ENCODE measurements at regions not wholly inside any gene's neighbourhood (a gene's known extent, or its start where the extent isn't known, plus 50 kb on each side); places are given as distances from the start of the nearest gene placed in this dataset.
A peak's percentile ranks its signal among the peaks of the same experiment; 100 is the strongest.

DNA sequence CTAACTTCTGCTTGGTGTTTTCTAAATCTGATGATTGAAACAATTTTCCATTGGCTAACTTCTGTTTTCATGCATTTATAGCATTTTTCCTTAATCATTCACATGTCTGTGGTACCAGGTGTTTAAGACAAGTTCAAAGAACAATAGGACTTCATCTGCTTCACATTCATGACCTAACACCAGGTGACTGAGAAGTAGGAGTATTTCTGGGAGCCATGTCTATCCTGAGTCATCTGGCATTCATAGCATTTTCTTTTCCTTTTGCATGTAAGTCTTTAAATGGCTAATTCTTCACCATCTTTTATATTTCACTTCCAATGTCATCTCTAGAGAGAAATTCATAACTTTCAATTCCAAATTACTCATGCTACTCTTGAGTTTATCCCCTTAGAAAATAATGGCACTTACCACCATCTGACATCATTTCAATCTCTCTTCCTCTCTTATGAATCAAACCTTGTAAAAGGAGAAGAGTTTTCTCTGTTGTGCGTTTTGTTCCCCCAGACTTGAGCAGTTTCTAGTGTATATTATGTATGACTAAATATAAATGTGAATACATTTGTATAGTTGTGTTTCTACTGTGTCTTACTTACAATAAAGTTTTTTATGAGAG is 1196.1 kb upstream of the CDH9 start:
- DNase-seq (ENCODE audit: low read depth in 2 of 2), result no peak

DNA sequence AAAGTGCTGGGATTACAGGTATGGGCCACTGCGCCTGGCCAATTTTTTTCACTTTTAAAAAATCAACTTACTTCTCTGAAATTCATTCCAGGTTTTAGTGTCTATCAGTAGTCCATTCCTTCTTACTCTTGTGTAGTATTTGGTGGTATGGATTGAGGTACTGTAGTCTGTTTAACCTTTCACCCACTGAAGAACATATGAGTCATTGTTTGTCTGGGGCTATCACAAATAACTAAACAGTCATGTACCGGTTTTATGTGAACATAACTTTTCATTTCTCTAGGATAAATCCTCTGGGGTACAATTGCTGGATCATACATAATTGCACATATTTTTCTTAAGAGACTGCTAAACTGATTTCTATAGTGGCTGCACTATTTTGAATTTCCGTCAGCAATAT is 1188.0 kb upstream of the CDH9 start:
- DNase-seq (ENCODE audit: low read depth in 2 of 2), result no peak

DNA sequence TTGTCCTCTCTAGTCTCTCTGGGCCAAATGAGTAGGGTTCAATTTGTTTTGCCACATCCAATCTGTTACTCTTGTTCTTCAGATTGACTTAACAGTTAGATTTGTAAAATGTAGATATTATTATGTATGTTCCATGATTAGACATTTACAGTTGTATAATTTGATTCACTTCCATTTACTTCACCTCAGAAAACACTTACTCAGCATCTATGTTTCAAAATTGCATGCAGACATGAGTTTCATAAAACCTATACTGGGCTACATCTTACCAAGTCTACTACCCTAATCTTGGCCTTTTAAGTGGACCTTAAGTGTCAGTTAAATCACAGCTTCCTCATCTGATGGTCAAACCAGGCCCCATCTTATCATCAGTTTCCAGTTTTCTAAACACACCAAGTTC is 1181.2 kb upstream of the CDH9 start:
- no peak for DNase-seq (ENCODE audit: low read depth in 2 of 2)

DNA sequence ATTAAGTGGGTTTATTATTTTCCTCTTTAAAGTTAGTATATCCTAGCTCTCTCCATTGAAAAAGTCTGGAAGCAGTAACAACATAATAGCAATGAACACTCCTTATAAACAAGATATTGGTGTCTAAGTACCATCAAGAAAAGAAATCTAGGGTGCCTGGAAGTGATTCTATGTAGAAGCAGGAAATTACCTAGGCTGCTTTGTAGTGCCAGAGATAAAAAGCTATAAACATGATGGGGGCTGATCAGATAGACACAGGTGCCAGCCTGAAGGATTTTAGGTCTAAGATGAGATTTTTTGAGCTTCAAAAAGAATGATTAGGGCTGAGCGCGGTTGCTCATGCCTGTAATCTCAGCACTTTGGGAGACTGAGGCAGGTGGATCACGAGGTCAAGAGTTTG is 1179.3 kb upstream of the CDH9 start:
- no peak for DNase-seq (ENCODE audit: low read depth in 2 of 2)

DNA sequence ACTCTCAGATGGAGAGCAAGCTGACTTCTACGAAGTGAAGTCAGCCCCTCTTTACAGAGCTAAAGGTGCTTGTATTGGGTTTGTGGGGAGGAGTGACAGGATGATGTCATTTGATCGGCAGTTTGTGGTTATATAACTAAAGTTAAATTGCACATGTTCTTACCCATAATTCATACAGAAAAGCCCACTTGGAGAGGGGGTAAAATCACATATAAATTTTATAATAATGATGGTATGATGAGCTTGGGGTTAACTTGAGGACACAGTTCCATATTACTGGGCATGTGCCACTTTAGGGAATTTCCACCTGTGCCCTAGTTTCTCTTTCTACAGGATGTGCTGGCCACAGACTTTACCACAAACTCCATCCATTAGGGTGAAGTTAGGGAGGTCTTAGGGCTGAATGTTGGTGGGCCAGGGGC is 1178.6 kb upstream of the CDH9 start:
- no peak for DNase-seq (ENCODE audit: low read depth in 2 of 2)

DNA sequence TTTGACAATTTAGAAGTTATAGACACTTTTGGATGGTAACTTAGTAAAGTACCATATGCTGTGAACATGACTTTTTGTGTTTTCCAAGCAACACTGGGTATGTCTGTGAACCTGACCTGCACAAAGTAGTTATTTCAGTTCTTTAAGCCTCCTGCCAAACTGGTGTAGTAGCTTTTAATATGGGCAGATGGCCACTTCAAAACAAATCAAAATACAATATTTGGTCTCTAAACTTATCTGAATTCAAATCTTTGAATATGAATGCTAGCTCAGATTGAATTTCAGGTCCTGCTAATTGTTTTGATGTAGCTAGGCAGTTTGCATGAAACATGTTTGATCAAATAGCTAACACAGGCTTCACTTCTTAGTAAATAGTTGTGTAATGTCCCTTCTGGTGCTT is 1176.7 kb upstream of the CDH9 start:
- no peak for DNase-seq (ENCODE audit: low read depth in 2 of 2)

DNA sequence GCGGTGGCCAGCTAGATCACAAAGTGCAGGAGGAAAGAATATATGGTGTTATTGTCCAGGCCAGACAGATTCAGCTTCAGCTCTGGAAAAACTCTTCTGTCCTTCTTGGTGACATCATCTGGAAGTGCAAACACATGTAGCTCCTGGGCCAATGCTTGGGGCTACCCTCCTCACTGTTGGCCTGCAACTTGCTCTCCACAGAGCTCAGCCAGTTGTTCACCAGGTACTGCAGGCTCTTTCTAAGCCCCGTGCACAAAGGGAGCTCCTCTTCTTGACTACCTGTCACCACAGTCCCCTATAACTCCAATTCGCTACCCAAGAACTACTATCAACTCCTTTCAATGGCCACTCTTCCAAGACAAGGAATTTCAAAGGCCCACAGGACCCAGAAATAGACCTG is 1175.9 kb upstream of the CDH9 start:
- DNase-seq (ENCODE audit: low read depth in 2 of 2), result no peak

DNA sequence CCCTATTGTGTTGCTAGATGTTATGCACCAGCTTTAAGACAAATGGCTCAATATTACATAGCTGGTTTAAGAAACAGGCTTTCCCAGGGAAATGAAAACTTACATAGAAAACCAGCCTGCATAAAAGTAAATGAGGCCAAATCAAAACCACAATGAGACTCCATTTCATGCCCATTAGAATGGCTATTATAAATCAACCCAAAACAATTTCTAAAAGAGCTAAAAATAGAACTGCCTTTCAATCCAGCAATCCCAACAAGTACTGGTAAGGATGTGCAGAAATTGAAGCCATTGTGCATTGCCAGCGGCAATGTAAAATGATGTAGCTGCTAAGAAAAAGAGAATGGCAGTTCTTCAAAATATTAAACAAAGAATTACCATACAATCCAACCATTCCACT is 1170.0 kb upstream of the CDH9 start:
- DNase-seq (ENCODE audit: low read depth in 2 of 2), result no peak

DNA sequence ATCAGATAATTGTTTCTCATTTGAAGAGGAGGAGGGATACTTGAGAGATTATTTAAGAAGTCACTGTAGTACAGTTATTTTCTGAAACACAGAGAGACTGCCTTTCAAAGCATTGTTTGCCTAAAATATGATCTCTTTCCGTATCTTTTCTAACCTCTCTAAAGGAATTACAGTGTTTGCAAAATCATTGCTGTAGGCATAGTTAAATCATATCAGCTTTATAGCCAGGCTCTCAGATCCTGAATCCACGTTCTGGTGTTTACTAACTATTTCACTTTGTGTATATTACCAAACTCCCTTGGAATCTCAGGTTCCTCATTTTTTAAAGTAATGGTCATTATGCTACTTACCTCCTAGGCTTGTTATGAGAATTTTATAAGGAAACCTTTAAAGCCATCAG is 1151.6 kb upstream of the CDH9 start:
- DNase-seq (ENCODE audit: low read depth in 2 of 2), result no peak

DNA sequence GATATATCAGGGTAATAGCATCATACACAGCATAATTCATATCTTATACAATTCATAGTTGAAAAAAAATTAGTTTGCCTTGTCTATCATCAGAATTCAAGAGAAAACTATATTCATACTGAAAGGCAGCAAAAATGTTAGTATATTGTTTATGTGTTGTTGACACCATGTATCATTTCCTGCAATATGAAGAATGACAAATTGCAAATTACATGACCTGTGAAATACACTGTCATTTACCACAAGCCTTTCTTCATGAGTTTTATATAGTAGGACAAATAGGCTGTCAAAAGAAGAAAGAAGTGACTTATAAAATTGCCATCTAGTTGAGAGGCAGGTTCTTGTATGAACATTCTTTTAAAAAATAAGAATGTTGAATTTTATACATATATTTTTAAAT is 1136.3 kb upstream of the CDH9 start:
- no peak for DNase-seq (ENCODE audit: low read depth in 2 of 2)

DNA sequence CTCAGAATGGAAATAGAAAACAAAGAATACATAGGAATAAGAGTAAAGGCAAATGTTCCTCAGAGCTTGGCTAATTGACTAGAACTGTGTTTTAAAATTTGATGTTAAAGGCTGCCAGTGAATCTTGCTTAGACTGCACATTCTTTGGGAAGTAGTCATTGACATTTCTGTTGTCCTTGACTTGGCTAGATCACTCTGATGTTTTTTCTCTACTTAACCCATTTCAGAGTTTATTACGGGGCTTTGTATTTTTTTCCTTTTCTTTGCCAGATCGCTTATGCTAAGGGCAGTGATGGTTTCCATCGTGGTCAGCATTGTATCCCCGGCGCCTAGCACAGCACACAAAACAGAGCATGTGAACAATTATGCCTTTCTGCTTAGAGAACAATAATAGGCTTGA is 1126.7 kb upstream of the CDH9 start:
- peak in 1 of 2 donors; percentile 81 for DNase-seq (ENCODE audit: low read depth in 2 of 2)

DNA sequence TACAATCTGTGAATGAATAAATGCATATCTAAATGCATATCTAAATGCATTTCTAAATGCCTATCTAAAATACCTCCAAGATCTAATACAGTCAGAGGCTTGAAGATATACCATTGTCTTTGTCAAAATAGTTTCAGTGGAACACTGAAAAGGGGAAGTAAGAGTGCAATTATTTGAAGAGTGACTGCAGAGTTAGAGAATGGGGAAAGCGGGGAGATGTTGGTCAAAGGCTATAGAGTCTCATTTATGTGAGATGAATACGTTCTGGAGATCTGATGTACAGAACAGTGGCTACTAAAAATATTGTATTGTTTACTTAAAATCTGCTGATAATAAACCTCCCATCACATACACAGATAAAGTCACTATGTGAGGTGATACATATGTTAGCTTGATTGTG is 1126.2 kb upstream of the CDH9 start:
- DNase-seq (ENCODE audit: low read depth in 2 of 2), result no peak

DNA sequence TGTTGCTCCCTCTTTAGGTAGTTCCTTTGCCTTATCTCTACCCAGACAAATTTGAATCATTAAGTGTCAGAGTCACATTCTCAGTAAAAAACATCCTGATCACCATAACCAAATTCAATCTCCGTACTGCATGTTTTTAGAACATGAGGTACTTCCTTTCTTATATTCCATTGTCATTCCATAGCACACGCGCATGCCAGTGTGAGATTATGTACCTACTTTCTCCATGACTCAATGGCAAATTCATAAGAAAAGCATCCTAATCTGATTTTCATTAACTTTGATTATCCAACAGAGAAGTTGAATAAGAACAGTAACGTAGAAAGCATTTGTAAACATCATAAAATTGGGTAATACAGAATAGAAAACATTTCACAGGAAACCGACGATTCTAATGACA is 1118.6 kb upstream of the CDH9 start:
- DNase-seq (ENCODE audit: low read depth in 2 of 2), result peak in 1 of 2 donors; percentile 62

DNA sequence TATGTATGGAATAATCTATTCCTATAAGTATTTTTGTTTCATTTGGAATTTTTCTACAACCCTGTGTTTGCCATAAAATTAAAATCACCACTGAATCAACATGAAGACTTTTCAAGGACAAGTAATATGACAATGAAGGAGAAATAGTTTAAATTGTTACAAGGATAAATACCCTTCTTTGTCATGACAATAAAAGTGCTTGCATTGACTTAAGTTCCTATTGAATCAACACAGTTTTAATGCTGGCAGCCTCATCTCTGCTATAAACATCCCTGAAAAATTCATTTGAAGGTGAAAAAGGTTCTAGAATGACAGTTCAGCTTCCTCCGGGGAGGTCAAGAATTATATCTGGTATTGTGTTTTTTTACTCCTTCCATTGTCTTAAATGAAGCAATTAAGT is 1105.1 kb upstream of the CDH9 start:
- DNase-seq (ENCODE audit: low read depth in 2 of 2), result no peak

DNA sequence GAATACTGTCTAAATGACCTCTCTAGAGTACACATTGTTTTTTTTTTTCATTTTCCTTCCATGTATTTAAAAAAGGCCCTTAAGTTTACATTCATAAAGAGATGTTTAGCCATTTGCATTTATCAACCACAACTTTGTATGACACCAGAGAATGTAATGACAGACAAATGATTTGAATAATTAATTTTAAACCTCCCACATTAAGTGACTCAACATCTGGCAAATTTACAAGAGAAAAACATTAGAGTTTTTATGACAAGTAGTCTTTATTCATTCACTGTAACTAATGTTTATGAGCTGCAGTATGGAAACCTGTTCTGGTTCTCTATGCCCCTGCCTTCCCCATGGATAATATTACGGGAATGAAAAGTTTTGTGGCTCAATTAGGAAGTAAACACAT is 1093.8 kb upstream of the CDH9 start:
- DNase-seq (ENCODE audit: low read depth in 2 of 2), result no peak

DNA sequence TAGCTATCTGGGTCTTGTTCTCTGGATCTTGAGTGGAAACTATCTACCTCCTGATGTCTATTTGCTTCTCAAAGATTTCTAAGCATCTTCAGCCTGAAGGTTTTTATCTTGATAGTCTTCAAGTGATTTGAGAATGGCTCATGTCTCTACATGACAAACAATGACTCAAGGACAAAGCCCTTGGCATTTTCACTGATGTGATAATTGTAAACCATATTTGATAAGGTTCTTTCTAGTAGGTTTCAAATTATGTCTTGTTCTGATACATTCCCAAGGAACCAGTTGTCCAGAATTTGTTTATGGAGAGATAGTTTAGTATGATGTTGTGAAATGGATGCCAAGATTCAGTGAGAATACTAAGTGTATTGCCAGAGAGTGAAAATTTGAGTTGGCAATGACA is 1079.3 kb upstream of the CDH9 start:
- DNase-seq (ENCODE audit: low read depth in 2 of 2), result no peak

DNA sequence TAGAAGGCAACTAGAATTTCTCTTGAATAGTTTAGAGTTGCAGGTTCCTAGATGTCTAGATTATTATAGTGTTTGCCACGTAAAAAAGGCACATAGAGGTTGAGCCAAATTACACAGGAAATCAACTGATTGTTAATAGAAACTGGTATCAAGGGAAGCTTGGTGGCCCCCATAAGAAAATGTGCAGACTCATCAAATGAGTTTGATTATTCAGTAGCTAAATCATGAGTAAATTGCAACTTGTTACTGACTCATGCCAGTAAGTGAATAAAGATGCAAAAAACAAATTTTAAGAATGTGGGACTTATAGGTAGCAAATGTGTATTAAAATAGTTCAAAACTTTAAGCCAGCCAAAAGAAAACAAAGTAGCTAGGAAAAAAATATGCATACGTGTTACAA is 1078.9 kb upstream of the CDH9 start:
- DNase-seq (ENCODE audit: low read depth in 2 of 2), result no peak

DNA sequence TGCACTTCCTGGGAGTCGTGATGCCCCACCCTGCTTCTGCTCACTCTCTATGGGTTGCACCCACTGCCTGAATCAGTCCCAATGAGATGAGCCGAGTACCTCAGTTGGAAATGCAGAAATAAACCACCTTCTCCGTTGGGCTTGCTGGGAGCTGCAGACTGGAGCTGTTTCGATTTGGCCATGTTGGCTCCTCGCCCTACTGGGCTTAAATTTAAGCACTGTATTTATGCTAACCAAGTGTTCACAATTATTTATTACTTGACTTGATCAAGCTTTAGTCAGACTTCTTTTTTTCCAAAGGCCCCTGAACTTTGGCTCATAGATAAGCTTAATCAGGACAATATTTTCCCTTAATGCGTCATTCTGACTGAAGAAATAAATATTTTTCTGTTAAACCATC is 1072.4 kb upstream of the CDH9 start:
- no peak for DNase-seq (ENCODE audit: low read depth in 2 of 2)

DNA sequence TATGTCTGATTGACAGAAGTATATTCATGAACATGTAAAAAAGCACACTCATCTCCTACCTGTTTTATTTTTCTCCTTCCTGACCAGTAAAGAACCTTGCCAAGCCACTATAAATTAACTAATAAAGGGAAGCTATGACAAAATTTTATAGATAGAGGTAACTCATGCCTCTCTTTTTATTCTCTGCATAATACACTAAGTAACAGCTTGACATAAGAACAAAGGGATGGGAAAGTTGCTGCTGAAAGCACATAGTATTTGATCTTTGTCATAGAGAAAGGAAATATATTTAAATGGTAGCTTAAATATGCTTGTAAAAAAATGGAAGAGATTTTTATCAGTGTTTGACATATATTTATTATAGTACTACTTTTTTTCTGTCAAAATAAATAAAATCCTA is 1065.7 kb upstream of the CDH9 start:
- no peak for DNase-seq (ENCODE audit: low read depth in 2 of 2)

DNA sequence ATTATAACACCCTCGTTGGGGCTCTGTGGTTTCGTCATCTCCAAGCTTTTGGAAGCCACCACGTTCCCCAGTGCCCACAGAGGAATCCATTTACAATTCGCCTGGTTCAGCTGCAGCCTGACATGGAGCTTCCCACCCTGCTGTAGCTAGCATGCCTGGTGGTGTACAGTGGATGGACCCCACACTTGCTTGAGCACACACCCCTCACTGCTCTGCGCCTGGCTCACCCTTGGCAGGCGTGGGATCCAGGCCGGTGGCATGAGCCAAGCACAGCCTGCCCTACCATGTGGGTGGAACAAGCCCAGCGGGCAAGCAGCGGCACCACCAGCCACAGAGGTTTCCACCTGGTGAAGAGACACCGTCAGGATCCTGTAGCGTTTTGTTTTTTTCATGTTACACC is 1045.7 kb upstream of the CDH9 start:
- no peak for DNase-seq (ENCODE audit: low read depth in 2 of 2)

DNA sequence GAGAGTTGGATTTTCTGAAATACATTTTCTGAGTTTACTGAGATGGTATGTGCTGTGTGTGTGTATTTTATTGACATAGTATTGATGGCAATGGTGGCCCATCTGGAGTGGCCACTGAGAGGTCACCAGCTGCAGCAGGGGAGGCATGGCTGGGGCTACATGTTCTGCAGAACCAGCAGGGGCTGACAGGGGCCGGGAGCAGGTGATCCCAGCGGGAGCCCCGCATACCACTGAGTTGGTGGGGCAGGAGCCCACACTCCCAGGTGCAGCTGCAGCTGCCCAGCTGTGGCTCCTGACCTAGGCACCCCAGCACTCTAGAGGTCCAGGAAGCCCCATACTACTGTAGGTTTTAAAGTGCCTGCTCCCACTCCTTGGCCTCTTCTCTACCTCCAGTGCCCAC is 1044.2 kb upstream of the CDH9 start:
- DNase-seq (ENCODE audit: low read depth in 2 of 2), result no peak

DNA sequence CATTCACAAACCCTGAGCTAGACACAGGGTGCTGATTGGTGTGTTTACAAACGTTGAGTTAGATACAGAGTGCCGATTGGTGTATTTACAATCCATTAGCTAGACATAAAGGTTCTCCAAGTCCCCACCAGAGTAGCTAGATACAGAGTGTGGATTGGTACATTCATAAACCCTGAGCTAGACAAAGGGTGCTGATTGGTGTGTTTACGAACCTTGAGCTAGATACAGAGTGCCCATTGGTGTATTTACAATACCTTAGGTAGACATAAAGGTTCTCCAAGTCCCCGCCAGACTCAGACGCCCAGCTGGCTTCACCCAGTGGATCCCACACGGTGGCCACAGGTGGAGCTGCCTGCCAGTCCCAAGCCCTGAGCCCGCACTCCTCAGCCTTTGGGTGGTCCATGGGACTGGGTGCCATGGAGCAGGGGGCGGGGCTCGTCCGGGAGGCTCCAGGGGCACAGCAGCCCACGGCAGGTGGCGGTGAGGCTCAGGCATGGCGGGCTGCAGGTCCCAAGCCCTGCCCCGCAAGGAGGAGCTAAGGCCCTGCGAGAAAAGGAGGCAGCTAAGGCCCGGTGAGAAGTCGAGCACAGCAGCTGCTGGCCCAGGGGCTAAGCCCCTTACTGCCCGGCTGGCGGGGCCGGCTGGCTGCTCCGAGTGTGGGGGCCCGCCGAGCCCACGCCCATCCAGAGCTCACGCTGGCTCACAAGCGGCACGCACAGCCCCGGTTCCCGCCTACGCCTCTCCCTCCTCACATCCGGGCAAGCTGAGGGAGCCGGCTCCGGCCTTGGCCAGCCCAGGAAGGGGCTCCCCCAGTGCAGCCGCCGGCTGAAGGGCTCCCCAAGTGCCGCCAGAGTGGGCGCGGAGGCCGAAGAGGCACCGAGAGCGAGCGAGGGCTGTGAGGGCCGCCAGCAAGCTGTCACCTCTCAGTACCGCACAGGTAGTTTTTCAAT is 1039.2 kb upstream of the CDH9 start:
- no peak for DNase-seq (ENCODE audit: low read depth in 2 of 2)

DNA sequence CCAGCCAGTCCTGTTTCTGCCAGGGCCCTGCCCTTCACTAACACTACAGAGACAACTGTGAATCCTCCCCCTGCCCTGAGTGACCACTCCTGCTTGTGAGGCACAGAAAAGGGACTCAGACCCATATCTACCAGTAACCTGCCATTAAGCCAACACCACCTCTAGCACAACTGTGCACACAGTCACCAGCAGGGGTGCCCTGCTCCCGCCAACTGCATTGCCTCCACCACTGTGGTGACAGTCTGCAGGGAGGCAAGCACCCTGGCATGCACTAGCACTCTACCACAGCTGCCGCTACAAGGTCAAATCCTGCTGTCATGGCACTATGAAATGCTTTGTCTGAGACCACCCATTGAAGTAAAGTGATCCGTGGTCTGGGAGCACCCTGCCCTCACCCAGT is 1028.5 kb upstream of the CDH9 start:
- no peak for DNase-seq (ENCODE audit: low read depth in 2 of 2)
